ENCODE measurements at regions not wholly inside any gene's neighbourhood (a gene's known extent, or its start where the extent isn't known, plus 50 kb on each side); places are given as distances from the start of the nearest gene placed in this dataset.
A peak's percentile ranks its signal among the peaks of the same experiment; 100 is the strongest.
"Not testable (repeated sequence)": the region's sequence is repeated elsewhere in the genome, so short reads cannot be mapped to it uniquely, and the experiment has no call there.

- Mint-ChIP-seq H3K27me3 (no peaks in the 10 kb centered on the region), H3K4me1 (no peaks in the 10 kb centered on the region), H3K27ac (no peak overlapping the region), H3K9me3 (peaks cover 0 to 4% of the 10 kb centered on the region in 2 donors), H3K4me3 (no peak overlapping the region)
- DNase-seq, result no peak
- no peak for ATAC-seq
Observed at GRCh38 chr4:132669786-132670185, 479.3 kb upstream of the PCDH10 start.

- Mint-ChIP-seq H3K27ac (no peak overlapping the region), H3K4me3 (no peak overlapping the region)
- ATAC-seq, result no peak
Observed at GRCh38 chr4:132670557-132670956, 478.5 kb upstream of the PCDH10 start.

GRCh38 chr4:132683957-132684356, 465.1 kb upstream of the PCDH10 start:
- no peak for ATAC-seq
- DNase-seq, result no peak
- Mint-ChIP-seq H3K4me3 (no peak overlapping the region), H3K4me1 (no peaks in the 10 kb centered on the region), H3K27ac (no peak overlapping the region), H3K9me3 (peaks cover 12 to 25% of the 10 kb centered on the region in 2 donors), H3K27me3 (no peaks in the 10 kb centered on the region)

More at GRCh38 chr4:132670557-132670956, 478.5 kb upstream of the PCDH10 start:
- Mint-ChIP-seq H3K27me3 (no peaks in the 10 kb centered on the region), H3K9me3 (peaks cover 0 to 4% of the 10 kb centered on the region in 2 donors), H3K4me1 (no peaks in the 10 kb centered on the region)
- DNase-seq, result no peak

- ATAC-seq (no peak), DNase-seq (no peak)
- no peak overlapping the region for H3K27ac Mint-ChIP-seq
- H3K4me3 Mint-ChIP-seq, result no peak overlapping the region
- no peaks in the 10 kb centered on the region for H3K4me1 Mint-ChIP-seq
- H3K9me3 Mint-ChIP-seq, result no peaks in the 10 kb centered on the region
- H3K27me3 Mint-ChIP-seq, result no peaks in the 10 kb centered on the region
Observed at GRCh38 chr4:132691026-132691425, 458.1 kb upstream of the PCDH10 start.

DNA sequence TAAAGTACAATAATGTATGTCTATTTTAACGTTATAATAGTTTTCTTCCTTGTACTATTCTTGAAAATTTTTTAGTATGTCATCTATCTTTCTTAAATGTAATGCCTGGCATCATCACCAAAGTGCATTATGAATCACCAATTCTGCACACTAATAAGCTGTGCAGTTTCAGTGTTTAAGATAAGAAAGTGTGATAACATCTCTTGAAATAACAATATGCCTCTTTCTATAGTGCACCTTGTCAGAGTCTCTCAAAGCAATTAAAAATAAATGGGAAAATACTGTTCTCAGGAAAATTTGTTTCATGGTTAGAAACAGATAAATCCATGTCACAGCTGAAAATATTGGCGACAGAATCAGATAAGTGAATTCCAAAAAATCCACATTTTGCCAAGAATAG, 457.4 kb upstream of the PCDH10 start:
- Mint-ChIP-seq H3K9me3 (no peaks in the 10 kb centered on the region), H3K4me1 (no peaks in the 10 kb centered on the region), H3K4me3 (no peak overlapping the region), H3K27ac (no peak overlapping the region), H3K27me3 (no peaks in the 10 kb centered on the region)
- ATAC-seq (no peak), DNase-seq (no peak)

DNA sequence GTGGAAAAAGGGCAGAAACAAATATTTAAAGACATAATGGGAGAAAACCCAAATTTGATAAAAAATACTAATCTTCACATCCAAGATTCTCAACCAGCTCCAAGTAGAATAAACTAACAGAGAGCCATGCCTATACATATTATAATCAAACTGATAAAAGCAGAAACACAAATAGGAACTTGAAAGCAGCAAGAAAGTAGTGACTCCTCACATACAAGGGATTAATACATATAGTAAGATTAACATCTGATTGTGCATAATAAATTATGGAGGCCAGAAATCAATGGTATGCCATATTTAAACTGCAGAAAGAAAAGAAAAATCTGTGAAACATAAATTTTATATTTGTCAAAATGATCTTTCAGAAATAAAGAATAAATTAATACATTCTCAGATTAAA, 454.3 kb upstream of the PCDH10 start:
- Mint-ChIP-seq H3K27me3 (no peaks in the 10 kb centered on the region), H3K27ac (no peak overlapping the region), H3K9me3 (peaks cover 0 to 2% of the 10 kb centered on the region in 2 donors), H3K4me3 (no peak overlapping the region), H3K4me1 (no peaks in the 10 kb centered on the region)
- DNase-seq (no peak), ATAC-seq (no peak)

- H3K27me3 Mint-ChIP-seq, H3K4me1 Mint-ChIP-seq, H3K9me3 Mint-ChIP-seq, DNase-seq, H3K27ac Mint-ChIP-seq, H3K4me3 Mint-ChIP-seq, ATAC-seq: not testable (repeated sequence)
Observed at GRCh38 chr4:132697505-132697904, 451.6 kb upstream of the PCDH10 start.

GRCh38 chr4:132707955-132708354, 441.1 kb upstream of the PCDH10 start:
- H3K4me3 Mint-ChIP-seq, result no peak overlapping the region
- ATAC-seq, result no peak
- H3K9me3 Mint-ChIP-seq, result peaks cover 0 to 10% of the 10 kb centered on the region in 2 donors

DNA sequence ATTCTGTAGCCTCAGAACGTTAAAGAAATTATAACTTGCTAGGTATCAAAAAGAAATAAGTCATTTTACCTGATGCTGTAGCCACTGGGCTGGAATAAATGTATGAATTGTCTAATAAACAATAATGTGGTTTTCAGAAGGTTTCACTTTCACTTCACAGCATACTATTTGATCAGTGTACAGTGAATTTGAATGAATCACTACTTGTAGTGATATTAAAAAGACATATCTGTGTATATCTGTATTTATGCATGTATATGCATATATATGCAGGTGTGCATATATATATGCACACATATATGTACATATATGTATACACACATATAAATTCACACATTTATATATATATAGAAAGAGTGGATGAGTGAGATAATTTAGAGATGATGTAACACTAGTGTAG, 440.0 kb upstream of the PCDH10 start:
- ATAC-seq (no peak), DNase-seq (no peak)
- H3K27me3 Mint-ChIP-seq, result no peaks in the 10 kb centered on the region
- H3K4me1 Mint-ChIP-seq, result no peaks in the 10 kb centered on the region
- peaks cover 0 to 10% of the 10 kb centered on the region in 2 donors for H3K9me3 Mint-ChIP-seq
- no peak overlapping the region for H3K27ac Mint-ChIP-seq
- no peak overlapping the region for H3K4me3 Mint-ChIP-seq

More at GRCh38 chr4:132707955-132708354, 441.1 kb upstream of the PCDH10 start:
- H3K27me3 Mint-ChIP-seq, result no peaks in the 10 kb centered on the region
- H3K4me1 Mint-ChIP-seq, result no peaks in the 10 kb centered on the region
- DNase-seq, result no peak
- no peak overlapping the region for H3K27ac Mint-ChIP-seq

DNA sequence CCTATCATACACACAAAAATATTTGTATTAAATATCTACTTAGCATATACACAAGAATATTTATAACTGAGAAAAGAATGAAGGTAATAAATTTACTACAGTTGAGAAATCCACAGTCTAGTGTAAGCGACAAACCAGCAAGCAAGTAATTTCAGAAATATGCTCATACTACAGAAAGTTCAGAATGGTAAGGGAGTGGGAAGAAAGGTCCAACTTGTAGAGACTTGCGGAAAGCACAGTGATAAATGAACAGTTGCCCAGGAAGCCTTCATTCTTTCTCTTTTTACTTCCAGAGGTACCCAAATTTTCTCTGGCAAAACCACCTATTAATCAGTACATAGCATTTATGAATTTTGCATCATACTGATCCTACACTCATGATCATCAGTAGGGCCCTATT, 438.1 kb upstream of the PCDH10 start:
- Mint-ChIP-seq H3K4me1 (no peaks in the 10 kb centered on the region), H3K9me3 (peaks cover 0 to 10% of the 10 kb centered on the region in 2 donors), H3K27ac (no peak overlapping the region), H3K27me3 (no peaks in the 10 kb centered on the region), H3K4me3 (no peak overlapping the region)
- DNase-seq, result no peak
- ATAC-seq, result no peak

DNA sequence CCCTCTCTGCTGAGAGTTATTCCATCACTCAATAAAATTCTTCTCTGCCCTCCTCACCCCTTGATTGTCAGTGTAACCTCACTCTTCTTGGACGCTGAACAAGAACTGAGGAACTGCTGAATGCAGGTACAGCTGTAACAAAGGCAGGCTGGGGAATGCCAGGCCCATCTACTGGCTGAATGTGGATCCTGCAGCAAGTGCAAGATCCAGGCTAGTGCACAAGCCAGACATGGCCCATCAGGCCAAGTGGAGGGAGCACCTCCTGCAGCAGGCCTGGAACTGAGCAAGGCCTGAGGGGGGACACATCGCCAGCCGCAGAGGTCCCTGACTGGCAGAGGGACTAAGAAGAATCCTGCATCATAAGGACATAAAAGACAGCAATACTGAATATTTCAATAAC, 411.8 kb upstream of the PCDH10 start:
- DNase-seq (no peak), ATAC-seq (no peak)
- no peak overlapping the region for H3K4me3 Mint-ChIP-seq
- H3K9me3 Mint-ChIP-seq, result peaks cover 5 to 16% of the 10 kb centered on the region in 2 donors
- no peak overlapping the region for H3K27ac Mint-ChIP-seq
- no peaks in the 10 kb centered on the region for H3K4me1 Mint-ChIP-seq
- no peaks in the 10 kb centered on the region for H3K27me3 Mint-ChIP-seq

DNA sequence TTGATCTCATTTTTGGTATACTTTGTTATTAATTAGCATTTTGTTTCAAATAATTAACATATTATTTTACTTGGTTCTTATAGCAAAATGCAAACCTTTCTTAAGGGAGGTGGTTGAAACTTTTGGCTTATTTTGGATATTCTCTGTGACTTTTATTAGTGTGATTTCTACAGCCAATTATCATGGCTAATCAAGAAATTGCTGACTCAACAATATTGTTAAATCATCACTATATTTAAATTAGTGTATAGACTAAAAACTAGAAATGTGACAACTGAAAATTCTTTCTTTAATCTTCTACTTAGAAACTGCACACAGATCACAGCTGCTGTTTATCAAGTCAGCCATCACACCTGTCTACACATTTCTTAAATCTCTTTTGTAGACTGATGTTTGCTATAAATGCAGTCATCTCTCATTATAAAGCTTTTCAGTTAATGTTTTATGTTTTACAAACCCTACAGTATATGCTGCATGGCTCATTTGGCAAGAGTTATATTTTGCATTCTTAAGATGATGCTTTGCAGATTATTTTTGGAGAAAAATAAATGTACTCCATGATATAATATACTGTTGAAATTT, 389.8 kb upstream of the PCDH10 start:
- no peak for ATAC-seq
- peaks cover 4 to 7% of the 10 kb centered on the region in 2 donors for H3K9me3 Mint-ChIP-seq

GRCh38 chr4:132763465-132763864, 385.6 kb upstream of the PCDH10 start:
- H3K4me3 Mint-ChIP-seq, result no peak overlapping the region
- no peak for DNase-seq
- H3K27me3 Mint-ChIP-seq, result no peaks in the 10 kb centered on the region
- H3K9me3 Mint-ChIP-seq, result peaks cover 4 to 7% of the 10 kb centered on the region in 2 donors
- peak; percentile 12 for ATAC-seq
- H3K4me1 Mint-ChIP-seq, result no peaks in the 10 kb centered on the region
- peak overlapping the region in 1 of 2 donors; percentile 81 for H3K27ac Mint-ChIP-seq

More for the DNA sequence above, 389.8 kb upstream of the PCDH10 start:
- Mint-ChIP-seq H3K27ac (no peak overlapping the region), H3K27me3 (no peaks in the 10 kb centered on the region), H3K4me3 (no peak overlapping the region), H3K4me1 (no peaks in the 10 kb centered on the region)
- DNase-seq, result no peak

GRCh38 chr4:132767901-132768300, 381.2 kb upstream of the PCDH10 start:
- H3K27me3 Mint-ChIP-seq, result no peaks in the 10 kb centered on the region
- H3K4me1 Mint-ChIP-seq, result no peaks in the 10 kb centered on the region
- DNase-seq (no peak), ATAC-seq (no peak)
- no peak overlapping the region for H3K4me3 Mint-ChIP-seq
- no peak overlapping the region for H3K27ac Mint-ChIP-seq
- H3K9me3 Mint-ChIP-seq, result peaks cover 7 to 8% of the 10 kb centered on the region in 2 donors

DNA sequence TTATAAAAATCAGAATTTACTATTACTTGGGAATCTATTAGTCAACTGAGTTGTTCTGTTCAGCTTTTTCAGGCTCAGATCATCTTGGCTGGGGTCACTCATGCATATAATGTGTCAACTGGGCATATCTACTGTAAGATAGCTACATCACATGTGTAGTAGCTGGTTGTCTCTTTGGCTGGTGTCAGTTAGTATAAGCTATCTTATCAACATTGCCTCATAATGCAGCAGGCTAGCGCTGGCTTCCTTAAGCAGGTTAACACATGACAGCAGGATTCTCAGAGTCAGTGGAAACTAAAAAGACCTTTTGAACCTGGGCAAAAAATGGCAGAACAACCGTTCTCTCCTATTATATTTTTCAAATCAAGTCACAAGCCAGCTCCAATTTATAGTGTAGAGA, 378.3 kb upstream of the PCDH10 start:
- no peak for DNase-seq
- Mint-ChIP-seq H3K27me3 (no peaks in the 10 kb centered on the region), H3K4me1 (no peaks in the 10 kb centered on the region)

DNA sequence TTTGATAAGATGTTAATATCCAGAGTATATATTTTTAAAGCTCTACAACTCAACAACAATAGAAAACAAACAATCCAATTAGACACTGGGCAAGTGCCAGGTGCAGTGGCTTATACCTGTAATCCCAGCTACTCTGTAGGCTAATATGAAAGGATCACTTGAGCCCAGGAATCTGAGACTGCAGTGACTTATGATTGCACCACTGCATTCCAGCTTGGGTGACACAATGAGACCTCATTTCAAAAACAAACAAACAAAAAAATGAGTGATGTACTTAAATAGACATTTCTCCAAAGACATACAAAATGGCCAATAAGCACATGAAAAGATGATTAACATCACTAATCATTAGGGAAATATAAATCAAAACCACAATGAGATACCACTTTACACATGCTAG, 356.8 kb upstream of the PCDH10 start:
- no peak overlapping the region for H3K27ac Mint-ChIP-seq
- no peak overlapping the region for H3K4me3 Mint-ChIP-seq
- no peak for DNase-seq
- H3K4me1 Mint-ChIP-seq, result no peaks in the 10 kb centered on the region
- H3K9me3 Mint-ChIP-seq, result no peaks in the 10 kb centered on the region
- H3K27me3 Mint-ChIP-seq, result no peaks in the 10 kb centered on the region
- no peak for ATAC-seq

More for the DNA sequence above, 378.3 kb upstream of the PCDH10 start:
- H3K4me3 Mint-ChIP-seq, result no peak overlapping the region
- no peak overlapping the region for H3K27ac Mint-ChIP-seq
- peaks cover 2 to 4% of the 10 kb centered on the region in 2 donors for H3K9me3 Mint-ChIP-seq
- no peak for ATAC-seq

- DNase-seq (no peak), ATAC-seq (no peak)
- Mint-ChIP-seq H3K27ac (no peak overlapping the region), H3K9me3 (peaks cover 6% of the 10 kb centered on the region in 2 donors), H3K4me3 (no peak overlapping the region), H3K4me1 (no peaks in the 10 kb centered on the region), H3K27me3 (no peaks in the 10 kb centered on the region)
Observed at GRCh38 chr4:132797856-132798255, 351.2 kb upstream of the PCDH10 start.
